ENCODE measurements at regions not wholly inside any gene's neighbourhood (a gene's known extent, or its start where the extent isn't known, plus 50 kb on each side); places are given as distances from the start of the nearest gene placed in this dataset.

DNA sequence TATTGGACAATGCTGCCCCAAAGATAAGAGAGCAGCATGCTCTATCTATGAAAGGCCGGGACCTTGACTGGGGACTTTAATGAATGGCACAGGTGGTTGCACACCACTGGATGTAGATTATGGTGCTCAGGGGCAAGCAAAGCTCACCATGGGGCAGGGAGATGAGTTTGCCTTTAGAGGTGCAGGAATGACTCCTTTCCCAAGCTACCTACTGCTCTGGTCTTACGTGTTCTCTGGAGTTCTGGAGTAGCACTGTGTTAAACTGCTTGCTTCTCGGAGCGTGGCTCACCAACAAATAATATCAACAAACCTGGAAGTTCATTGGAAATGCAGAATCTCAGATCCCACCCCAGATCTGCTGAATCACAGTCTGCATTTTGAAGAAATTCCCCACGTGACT, 445.3 kb downstream of the RPS24 start:
- DNase-seq (ENCODE audit: low read depth in 3 of 3): no peak

DNA sequence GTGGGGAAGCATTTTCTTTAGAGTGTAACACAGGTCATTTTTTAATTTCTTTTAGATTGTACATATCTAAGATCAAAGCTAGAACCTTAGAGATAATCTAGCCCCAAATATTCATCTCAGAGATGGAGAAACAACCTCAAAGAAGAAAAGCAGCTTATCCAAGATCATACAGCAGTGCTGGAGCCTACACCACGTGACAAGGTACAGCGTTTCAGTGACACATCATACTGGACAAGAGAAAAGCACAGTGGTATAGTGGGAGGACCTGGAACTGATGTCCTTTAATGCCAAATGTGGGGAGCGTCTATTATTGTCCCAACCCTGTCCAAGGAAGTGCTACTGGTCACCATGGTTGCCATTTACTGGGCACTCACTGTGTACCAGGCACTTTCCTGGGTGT, 445.8 kb downstream of the RPS24 start:
- DNase-seq (ENCODE audit: low read depth in 3 of 3): no peak

DNA sequence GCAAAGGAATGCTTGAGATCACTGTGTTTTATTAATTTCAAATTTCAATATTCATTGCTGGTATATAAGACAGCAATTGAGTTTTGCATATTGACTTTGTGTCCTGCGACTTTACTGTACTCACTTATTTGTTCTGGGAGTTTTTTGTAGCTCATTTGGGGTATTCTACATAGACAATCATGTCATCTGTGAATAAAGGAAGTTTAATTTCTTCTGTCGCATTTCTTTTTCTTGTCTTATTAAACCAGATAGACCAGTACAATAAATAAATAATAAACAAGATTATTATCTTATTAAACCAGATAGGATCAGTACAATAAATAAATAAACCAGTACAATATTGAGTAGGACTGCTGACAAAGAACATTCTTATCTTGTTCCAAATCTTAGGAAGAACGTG, 448.2 kb downstream of the RPS24 start:
- DNase-seq (ENCODE audit: low read depth in 3 of 3): no peak

DNA sequence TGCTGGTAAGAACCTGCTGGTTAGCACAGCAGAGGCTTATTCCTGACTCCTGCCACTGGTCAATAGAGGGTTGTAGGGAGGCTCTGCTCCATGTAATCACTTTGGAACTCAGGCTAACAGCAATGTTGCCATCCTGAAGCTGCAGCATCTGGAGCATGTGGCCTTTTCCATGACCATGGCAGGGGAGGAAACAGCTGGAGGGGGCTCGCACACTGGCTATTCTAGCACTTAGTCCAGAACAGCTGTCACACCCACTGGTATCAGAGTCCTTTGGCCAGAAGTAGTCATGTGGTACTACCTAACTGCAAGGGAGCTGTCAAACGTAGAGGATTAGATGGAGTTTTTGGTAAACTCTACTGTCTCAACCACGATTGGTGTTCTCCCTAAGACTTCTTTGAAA, 450.0 kb downstream of the RPS24 start:
- DNase-seq (ENCODE audit: low read depth in 3 of 3): no peak

DNA sequence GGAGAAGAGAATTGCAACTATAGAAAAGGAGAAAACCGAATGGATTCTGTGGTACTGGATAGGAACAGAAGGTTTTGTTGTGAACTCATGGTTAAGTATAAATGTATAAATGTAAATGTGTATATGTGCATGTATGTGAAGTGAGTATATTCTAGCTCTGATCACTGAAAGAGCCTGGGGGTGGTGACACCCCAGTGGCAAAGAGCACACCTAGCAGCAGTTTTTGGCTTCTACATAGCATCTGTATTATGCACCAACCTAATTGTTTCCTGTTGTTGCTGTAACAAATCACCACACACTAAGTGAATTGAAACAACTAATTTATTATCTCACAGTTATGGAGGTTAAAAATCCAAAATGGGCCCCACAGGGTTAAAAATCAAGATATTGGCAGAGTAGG, 455.4 kb downstream of the RPS24 start:
- DNase-seq (ENCODE audit: low read depth in 3 of 3): no peak

DNA sequence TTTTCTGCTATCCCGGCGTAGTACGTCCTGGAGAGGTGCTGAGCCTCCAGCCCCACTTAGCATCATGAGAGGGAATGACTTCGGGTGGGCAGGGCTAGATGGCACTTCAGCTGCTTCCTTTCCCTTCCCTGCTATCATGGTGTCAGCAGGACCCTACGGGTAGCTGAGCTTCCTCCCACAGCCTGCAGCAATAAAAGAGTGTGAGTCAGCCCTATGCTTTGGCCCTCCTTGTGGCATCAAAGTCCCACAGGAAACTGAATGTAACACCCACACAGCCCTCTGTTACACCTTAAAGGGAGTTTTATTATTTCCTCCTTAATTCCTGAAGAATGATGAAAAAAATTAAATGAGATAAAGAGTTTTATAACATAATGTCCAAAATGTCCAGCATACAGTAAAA, 458.1 kb downstream of the RPS24 start:
- DNase-seq (ENCODE audit: low read depth in 3 of 3): no peak

DNA sequence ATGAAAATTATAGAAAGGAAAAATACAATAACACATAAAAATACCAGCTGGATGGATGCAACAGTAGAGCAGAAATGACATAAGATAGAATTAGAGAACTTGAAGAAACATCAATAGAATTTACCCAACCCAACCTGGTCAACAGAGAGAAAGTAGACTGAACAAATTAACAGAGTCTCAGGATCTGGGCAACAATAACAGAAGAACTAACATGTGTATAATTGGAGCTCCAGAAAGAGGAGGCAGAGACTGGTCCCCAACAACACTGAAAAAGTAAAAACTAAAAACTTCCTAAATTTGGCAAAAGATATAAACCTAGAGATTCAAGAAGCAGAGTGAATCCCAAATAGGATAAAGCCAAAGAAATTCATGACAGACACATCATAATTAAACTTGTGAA, 458.8 kb downstream of the RPS24 start:
- DNase-seq (ENCODE audit: low read depth in 3 of 3): no peak

DNA sequence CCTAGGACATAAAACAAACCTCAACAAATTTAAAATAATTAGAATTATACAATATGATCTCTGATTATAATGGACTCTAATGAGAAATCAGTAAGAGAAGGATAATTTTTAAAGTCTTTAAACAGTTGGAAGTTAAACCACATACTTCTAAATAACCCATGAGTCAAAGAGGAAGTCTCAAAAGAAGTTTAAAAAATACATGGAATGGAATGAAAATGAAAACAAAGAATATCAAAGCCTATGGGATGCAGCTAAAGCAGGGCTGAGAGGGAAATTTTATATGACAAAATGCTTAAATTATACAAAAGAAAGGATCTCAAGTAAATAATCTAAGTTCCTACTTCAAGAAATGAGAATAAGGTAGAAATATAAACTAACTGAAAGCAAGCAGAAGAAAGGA, 460.5 kb downstream of the RPS24 start:
- no peak for DNase-seq (ENCODE audit: low read depth in 3 of 3)

DNA sequence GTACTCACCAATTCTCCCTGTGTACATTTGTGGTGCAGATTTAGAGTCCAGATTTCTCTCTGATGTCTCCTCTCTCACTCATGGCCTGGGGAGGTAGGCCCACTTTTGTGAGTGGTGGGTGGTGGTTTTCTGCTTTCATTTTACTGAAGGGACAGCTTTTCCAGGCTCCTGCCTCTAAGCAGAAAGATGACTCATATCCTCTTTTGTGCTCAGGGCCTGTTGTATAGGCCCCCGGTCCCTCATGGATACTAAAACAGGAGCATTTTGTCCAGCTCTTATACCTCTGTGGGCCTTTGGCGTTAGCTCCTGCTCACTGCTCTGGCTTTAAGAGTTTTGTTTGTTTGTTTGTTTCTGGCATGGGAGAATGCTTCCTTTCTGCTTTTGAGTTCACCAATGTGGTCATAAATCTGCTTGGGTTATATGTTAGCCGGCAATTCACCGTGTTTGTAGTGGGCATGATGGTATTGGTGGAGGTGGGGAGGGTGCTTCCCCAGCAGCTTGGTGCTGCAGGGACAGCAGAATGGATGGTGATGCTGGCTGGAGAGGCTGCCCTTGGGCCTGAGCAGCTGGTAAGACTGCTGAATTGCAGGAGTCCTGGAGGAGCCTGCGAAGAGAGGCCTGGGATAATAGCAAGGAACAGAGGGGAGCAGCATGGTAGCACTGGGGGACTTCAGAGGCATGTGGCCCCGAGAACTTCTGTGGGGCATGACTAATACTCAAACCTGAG, 468.7 kb downstream of the RPS24 start:
- no peak for DNase-seq (ENCODE audit: low read depth in 3 of 3)

DNA sequence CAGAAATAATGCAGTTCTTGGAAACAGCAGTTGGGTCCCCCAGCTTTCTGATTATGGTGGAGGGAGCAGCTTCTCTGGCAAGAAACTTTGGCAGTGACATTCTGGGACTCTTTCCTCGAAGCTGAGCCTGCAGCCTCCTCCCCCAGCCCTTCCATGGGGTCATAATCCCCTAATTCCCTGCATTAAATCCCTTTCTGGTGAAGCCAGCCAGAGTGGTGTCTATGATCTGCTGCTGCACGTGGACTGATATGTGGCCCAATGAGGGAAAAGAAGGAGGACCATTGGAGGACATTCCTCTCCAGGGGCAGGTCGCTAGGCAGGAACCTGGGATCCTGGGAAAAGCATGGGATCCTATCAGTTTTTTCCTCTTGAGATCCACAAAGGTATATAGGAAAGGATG, 470.5 kb downstream of the RPS24 start:
- no peak for DNase-seq (ENCODE audit: low read depth in 3 of 3)

DNA sequence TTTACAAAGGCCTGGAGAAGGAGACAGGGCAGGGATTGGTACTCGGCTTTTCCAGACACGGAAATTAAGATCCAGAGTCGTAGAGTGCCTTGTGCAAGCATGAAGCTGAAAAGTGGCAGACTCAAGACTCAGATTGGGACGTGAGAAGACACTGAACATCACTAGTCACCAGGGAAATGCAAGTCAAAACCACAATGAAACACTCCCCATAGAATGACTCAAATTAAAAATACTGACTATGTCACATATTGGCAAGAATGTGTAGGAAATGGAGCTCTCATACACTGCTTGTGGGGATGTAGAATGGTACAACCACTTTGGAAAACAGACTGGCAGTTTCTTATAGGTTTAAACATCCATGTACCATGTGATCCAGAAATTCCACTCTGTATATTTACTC, 472.0 kb downstream of the RPS24 start:
- no peak for DNase-seq (ENCODE audit: low read depth in 3 of 3)

DNA sequence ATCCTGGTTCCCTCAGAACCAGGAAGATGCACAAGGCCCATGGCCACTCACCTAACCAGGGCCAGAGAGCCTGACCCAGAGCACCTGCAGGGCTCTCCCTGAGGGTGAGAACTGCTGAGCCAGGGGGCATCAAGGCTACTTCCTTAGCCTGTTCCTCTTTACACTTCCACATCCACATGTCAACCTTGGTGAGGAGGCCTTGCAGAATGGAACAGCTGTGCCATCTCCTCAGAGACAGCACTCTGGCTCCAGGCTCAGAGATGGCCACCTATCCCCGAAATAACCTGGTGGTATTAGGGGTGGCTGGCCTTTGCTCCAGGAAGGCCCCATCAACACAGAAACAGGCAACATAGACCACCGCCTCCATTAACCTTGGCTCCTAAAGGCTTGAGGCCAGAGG, 473.0 kb downstream of the RPS24 start:
- no peak for DNase-seq (ENCODE audit: low read depth in 3 of 3)

DNA sequence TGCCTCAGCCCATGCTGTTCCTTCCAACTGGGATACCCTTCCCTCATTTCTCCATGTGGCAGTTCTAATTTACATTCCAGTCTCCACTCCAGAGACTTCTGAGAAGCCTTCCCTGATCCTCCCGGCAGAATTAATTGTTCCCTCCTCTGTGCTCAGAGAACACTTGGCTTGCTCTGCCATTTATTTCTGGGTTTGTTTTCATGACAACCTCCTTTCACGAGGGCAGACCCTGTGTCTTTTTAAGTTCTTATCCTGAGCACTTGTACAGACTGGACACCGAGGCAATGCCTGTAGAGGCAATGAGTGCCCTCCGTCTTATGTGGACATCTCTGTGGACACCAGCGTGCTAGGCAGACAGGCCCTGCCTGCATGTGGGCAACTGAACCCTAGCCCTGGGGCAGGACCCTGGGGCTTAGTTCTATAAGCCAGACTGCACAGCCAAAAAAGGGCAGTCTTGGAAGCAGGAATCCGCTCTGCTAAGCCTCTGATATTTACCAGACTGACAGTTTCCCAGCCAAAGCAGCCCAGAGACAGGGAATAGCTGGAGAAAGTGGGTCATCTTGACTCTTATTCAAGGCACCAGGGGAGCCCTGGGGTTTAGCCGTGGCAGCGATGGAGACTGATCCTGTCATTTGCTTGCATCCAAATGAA, 474.0 kb downstream of the RPS24 start:
- no peak for DNase-seq (ENCODE audit: low read depth in 3 of 3)

DNA sequence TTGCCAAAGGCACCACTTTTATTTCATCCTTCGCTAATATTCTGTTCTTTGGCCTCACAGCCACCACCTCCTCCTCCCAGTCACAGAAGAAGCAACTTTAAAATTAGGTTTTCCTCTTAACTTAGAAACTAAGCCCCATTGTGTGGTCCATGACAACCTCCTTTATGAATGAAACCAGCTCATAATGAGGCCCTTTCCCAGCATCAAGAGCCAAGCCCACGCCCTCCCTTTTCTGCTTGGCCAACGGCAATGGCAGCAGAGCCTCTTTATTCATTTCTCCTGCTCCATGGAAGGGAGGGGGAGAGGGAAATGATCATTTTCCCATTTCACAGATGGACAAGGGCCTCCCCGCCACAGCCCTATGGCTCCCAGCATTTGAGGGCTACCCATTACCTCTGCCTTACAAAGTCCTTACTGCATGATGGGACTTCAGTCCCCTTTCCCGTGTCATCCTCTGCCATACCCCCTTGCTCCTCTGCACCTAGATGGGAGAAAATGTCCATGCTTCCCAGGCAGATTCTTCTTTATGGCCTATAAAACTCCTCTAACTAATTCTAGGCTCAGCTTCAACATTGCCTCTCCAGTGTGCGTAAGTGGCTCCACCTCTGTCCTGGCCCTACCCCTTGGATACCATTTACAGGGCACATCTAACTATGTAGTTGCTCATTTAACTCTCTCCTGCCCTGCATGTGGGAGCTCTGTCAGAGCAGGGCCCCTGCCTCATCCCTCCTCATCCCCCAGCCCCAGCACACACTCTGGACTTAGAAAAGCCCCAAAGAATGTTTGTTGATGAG, 475.5 kb downstream of the RPS24 start:
- no peak for DNase-seq (ENCODE audit: low read depth in 3 of 3)

DNA sequence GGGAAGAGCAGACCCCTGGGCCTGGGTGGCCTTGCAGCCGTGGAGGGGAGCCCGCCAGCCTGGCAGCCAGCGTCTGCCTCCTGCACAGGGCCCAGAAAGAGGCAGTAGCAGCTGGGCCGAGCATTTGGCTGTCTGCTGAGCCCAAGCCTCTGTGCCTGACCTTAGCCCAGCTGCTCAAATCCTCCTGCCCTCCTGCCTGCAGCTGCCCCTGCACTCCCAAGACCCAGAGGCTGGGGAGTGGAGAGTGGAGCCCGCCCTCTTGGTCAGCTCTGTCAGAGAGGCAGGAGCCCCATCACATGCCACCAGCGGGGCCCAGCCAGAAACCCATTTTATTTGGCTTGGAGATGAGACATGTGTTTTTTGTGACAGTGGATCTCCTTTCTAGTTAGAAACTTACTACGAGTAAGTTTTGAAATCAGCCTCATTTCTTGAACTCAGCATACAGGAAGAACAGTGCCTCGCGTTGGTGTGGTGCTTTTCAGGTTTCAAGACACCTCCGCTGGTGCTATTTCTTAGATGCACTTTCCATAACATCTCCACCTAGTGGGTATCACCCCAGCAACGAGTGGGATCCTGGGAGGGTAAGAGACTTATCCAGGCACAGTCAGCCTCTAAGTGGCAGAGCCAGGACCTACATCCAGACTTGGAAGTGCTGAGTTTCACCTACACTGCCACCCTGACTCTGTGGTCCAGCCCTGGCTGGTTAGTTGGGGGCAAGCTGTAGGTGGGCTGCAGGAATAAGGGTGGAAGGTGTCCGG, 477.1 kb downstream of the RPS24 start:
- DNase-seq (ENCODE audit: low read depth in 3 of 3): no peak

DNA sequence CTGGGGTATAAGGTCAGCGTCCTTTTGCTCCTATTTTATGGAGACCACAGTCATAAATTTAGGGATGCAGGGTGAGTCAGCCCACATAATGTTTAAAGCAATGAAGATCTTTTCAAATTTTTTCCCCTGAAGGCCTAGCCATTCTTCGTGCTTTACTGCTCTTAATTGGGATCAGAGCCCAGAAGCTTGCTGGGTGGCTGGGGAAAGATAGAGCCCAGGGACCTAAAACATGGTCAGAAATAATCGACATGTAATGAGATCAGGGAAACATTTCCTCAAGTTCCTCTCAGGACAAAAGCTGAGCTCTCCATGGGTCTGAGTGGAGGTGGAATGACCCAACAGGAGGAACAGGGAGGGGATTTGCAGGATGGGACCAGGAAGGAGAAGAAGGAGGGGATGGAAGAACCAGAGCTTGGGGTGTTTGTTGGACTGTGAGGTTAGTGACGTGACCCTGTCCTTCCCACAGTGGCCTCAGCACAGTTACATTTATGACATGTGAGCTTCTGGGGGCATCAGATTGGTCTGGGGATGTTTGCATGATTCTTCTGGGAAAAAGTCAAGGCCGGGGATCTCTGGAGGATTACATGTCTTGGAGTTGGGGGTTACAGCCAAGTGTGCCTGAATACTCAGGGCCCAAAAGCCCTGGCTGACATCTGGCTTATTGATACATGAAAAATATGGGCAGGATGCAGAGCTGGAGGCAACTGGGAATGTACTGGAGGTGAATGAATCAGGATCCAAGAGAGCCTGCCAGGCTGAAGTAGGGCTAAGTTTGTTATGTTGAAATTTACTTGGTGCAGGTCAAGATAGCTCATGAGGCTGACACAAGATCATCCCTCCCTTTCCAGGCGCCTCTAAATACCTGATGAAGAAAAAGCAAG, 477.9 kb downstream of the RPS24 start:
- no peak for DNase-seq (ENCODE audit: low read depth in 3 of 3)

DNA sequence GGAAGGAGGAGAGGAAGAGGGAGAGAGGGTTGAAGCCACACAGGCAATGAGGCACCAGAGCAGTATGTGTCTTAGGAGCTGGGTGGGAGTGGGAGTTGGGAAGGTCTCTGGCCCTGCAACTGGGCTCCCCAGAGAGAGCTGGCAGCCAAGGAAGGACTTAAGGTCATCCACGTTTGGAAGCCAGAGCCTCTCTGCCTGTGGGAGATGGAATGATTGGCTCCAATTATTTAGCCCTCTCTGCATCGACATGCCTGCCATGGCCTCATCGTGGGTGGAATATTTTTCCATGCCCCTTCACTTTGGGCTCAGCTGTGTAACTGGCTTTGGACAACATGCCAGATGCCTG, 478.5 kb downstream of the RPS24 start:
- no peak for DNase-seq (ENCODE audit: low read depth in 3 of 3)

DNA sequence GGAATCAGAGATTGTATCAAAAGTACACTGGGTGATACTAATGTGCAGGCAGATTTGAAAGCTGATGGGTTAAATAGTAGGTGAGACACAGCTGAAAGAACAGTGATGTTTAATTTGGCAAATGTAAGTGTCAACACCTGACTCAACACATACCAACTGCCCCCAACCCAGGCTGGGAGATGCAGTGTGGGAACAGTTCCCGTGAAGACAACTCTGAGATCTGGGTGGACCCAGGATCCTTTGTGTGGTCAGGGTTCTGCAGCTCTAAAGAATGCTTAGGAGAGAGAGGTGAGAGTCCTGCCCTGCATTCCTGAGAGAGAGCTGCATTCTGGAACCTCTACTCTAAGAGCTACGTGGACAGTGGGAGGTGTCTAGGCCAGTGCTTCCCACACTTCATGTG, 479.7 kb downstream of the RPS24 start:
- no peak for DNase-seq (ENCODE audit: low read depth in 3 of 3)

DNA sequence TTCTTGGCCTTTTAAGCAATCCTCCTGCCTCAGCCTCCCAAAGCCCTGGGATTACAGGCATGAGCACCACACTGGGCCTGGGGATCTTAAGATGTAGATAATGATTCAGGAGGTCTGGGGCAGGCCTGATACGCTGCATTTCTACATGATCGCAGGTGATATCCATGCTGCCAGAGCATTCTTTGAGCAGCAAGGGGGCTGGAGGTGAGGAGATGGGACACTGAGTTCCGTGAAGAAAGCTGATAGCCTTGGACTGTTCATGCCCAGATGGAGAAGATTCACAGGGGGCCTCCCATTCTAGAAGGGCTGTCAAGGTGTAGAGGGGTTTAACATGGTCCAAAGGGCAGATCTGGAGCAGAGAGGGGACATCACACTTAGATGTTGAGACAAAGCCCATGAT, 480.3 kb downstream of the RPS24 start:
- DNase-seq (ENCODE audit: low read depth in 3 of 3): no peak

DNA sequence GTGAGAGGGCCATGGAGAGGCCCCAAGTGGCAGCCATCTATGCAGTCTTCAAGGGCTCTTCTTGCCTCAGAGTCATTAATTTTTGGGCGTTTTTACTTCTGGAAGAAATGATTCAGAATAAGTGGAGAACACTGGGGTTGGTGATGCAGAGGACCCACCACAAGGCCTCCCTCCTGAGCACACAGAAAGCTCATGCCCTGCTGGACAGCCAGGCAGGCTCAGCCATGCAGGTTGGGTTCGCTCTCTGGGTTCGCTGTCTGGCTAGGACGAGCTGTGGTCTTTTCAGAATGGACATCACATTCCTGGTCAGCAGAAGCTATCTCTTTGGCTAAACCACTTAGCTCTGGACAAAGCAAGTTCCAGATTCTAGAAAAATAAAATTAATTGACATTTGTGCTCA, 480.8 kb downstream of the RPS24 start:
- no peak for DNase-seq (ENCODE audit: low read depth in 3 of 3)
